SK-N-SH (cell line): ENCODE measurements at regions not wholly inside any gene's neighbourhood (a gene's known extent, or its start where the extent isn't known, plus 50 kb on each side); places are given as distances from the start of the nearest gene placed in this dataset.

ENCODE experiments used
- CTCF ChIP-seq: fragments of 200-600 bp; sonication (generic); IDR thresholded peaks from 2 replicates; pipeline ENCODE4 v1.6.1; 2017; ENCODE audit warnings: antibody characterized with exemption, mild to moderate bottlenecking, moderate library complexity
- MAX ChIP-seq: IDR thresholded peaks from 2 replicates; pipeline ENCODE4 v1.4.0; 2012; ENCODE audit warnings: low read depth
- TAF1 ChIP-seq: IDR thresholded peaks from 2 replicates; pipeline ENCODE4 v1.6.1; 2012; ENCODE audit warnings: low read depth, mild to moderate bottlenecking, low read length, moderate library complexity, borderline replicate concordance
- TCF12 ChIP-seq: IDR thresholded peaks from 2 replicates; pipeline ENCODE4 v1.4.0; 2012

- TF ChIP-seq CTCF (no peak), TAF1 (no peak), MAX (no peak), TCF12 (no peak)
Observed at GRCh38 chr15:72927451-72927850, 124.8 kb upstream of the NEO1 start.
